Fibroblast of skin of right quadriceps (primary cell): ENCODE measurements at regions not wholly inside any gene's neighbourhood (a gene's known extent, or its start where the extent isn't known, plus 50 kb on each side); places are given as distances from the start of the nearest gene placed in this dataset.
A peak's percentile ranks its signal among the peaks of the same experiment; 100 is the strongest.

ENCODE experiments used
- DNase-seq: peaks from one replicate; pipeline ENCODE4 v3.0.0-alpha.2; 2013

DNA sequence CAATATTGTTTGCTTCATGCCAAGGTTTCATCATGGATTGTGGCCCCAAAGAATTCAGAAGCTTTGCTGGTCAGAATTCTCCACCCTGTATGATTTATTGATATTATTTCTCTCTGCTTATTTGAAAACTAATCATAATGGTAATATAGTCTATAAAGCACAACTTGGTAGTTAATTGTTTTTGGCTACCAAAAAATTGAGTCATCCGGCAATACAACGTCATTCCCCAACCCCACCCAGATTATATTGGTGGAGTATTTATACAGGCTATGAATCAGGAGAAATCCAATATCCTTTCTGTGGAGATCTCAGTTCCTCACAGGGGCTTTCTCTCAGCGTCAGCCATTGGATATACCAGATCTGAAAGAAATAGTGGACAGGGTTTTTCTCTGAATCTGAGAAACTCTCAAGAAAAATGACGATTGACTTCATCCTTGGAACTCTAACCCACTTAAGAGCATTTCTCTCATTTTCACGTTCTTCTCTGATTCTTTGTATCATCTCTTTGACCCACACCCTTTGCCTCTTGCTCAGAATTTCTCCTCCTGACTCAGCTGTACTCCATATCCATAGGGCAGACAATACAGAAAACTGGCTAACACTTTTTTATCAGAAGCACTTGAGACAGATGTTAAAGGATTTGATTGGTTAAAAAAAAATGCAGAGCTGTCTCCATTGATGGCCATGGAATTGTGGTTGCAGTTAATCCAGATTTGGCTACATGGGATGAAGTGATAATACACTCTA lies 1055.8 kb upstream of the CADM2 start:
- DNase-seq, result no peak

- no peak for DNase-seq
Measured at GRCh38 chr3:83913381-83913780, 1045.4 kb upstream of the CADM2 start.

DNA sequence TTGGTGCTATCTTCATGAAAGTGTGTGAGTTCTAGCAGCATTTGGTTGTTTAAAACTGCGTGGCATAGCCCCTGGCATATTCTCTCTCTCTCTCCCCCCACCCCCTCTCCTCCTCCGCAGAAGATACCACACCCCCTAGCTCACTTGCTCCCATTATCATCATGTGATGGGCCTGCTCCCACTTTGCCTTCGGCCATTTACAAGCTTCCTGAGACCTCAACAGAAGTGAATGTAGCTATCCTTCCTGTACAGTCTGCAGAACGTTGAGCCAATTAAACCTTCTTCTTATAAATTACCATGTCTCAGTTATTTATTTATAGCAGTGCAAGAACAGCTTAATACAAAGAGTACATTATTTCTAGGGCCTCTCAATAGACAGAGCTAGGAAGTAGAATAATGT lies 1032.5 kb upstream of the CADM2 start:
- no peak for DNase-seq

GRCh38 chr3:83928391-83928790 lies 1030.4 kb upstream of the CADM2 start:
- no peak for DNase-seq

DNA sequence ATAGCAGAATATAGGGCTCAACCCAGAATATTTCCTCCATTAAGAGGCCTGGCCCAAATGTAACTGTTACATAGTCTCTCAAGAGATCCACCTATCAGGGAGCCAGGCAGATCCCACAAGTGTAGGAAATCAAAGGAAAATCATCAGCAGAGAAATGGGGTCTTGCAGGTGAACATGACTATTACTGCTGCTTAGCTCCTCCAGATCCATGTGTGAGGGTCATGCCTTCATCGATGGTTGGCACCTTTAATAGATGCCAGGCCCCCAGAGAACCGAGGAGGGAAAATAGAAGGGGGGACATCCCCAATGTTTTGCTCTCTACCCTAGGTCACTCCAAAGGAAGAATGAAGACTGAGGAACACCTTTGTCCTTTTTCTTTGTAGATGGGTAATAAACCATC lies 1029.9 kb upstream of the CADM2 start:
- no peak for DNase-seq

GRCh38 chr3:83934192-83935021 lies 1024.4 kb upstream of the CADM2 start:
- DNase-seq, result no peak

DNA sequence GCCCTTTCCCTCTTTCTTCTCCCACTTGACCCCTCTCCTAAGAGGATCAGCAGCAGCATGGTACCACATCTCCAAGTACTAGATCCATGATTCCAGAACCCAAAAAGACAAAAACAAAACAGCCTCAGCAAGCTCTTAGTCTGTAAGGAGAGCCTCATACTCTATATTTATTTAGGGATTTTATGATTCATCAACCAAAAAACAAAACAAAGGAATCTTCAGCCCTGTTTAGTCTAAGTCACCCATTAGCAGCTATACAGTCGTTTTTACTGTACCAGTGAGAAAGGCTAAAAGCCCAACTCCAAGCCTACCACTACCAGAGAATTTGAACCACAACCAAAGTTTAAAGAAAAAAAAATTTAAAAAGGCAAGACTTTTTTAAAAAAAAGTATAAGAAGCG lies 1020.3 kb upstream of the CADM2 start:
- no peak for DNase-seq

DNA sequence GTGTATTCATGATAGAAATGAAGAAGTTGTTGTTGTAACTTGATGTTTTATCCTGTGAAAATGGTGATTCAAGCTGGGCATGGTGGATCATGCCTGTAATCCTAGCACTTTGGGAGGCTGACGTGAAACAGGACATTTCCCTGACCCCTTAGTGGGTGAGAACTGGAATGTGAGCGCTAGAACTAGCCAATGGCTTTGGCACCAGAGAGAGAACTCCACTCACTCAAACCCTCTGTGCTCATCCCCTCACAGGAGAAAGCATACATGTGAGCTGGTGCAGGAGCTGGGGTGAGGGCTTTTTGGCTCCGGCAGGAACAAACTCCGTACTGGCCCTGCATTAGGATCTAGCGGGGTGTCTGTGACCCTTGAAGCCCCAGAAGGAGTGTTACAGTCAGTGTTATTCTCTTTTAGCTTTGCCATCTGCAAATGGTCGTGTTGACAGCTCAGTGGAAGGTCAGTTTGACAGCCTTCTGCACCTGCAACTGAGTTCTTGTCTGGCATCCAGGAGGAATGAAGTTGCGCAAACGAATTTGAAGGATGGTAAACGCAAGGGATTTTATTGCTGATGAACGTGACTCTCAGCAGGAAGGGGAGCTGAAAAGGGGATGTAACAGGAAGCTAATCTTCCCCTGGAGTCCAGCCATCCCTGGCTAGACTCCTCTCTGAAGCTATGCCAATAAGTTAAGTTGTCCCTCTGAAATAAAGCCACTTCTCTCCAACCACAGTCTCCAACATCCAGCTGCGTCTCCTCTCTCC lies 1016.6 kb upstream of the CADM2 start:
- DNase-seq, result no peak

DNA sequence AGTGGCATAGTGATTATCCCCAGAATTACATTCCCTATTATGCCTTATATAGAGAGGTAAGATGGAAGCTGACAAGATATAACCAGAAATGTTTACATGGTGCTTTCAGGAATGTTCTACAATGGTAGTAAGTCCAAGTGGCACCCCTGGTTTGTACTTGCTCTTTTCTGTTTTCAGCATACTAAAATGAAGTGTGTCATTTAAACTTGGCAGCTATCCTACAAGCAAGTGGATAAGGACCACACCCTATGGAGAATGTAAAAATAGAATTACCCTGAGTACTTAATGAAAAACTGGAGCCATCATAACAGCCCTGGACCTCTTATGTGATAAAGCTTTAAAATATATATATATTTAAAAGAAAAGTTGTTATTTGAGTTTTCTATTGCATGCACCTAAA lies 1012.7 kb upstream of the CADM2 start:
- DNase-seq, result no peak

- no peak for DNase-seq
Measured at GRCh38 chr3:83946554-83946953, 1012.2 kb upstream of the CADM2 start.

DNA sequence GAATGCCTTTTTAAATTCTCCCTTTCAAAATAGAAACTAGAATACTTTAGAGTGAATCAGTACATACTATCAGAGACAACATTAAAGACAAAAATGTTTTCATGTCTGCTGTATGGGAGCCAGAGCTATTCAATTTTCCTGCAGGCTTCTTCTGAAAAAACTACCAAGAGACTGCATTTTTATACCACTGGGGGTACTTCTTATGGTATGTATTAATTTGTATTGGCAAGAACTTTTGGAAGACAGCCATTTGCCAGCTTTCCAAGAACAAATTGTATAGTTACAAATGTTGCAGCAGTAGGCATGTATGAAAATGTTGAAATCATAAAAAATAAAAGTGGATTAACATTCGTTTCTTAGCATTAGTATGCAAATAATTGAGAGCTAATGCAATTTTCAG lies 1010.0 kb upstream of the CADM2 start:
- DNase-seq, result no peak

- no peak for DNase-seq
Measured at GRCh38 chr3:83953417-83954089, 1005.2 kb upstream of the CADM2 start.

- no peak for DNase-seq
Measured at GRCh38 chr3:83956431-83956830, 1002.4 kb upstream of the CADM2 start.

DNA sequence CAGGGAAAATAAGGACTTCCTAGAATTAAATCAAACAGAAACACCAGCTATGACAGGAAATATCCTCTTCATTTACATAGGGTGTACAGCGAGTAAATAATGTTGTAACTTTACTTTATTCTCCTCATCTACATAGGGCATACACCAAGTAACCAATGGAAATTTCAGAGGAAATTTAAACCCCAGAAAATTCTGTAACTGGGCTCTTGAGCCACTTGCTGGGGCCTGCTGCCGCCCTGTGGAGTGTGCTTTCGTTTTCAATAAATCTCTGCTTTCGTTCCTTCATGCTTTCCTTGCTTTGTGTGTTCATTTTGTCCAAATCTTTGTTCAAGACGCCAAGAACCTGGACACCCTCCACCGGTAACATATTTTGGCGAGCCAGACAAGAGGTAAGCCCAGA lies 990.4 kb upstream of the CADM2 start:
- DNase-seq, result no peak

DNA sequence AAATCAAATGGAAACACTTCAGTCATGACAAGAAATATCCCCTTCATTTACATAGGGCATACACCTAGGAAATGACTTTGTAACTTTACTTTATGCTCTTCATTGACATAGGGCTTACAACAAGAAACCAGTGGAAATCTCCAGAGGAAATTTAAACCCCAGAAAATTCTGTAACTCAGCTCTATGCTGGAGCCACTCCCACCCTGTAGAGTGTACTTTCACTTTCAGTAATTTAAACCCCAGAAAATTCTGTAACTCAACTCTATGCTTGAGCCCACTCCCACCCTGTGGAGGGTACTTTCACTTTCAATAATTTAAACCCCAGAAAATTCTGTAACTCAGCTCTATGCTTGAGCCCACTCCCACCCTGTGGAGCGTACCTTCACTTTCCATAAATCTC lies 987.1 kb upstream of the CADM2 start:
- DNase-seq, result no peak

GRCh38 chr3:84008623-84009022 lies 950.2 kb upstream of the CADM2 start:
- DNase-seq, result no peak

DNA sequence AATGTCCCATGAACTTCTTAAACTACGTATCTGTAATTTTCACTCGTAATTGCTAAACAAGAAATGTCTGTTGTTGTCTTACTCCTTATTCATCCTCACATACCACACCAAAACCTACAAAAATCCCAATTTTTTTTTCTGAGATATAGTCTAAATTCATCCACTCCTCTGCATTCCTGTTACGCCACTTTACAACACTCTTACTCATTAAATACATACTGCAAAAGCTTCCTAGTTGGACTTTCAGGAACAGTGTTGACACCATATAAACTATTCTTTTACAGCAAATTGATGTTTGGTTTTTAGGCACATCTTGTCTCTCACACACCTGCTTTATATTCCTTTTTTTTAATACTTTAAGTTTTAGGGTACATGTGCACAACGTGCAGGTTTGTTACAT lies 934.9 kb upstream of the CADM2 start:
- no peak for DNase-seq

- DNase-seq, result peak; percentile 18
Measured at GRCh38 chr3:84039099-84039498, 919.7 kb upstream of the CADM2 start.

DNA sequence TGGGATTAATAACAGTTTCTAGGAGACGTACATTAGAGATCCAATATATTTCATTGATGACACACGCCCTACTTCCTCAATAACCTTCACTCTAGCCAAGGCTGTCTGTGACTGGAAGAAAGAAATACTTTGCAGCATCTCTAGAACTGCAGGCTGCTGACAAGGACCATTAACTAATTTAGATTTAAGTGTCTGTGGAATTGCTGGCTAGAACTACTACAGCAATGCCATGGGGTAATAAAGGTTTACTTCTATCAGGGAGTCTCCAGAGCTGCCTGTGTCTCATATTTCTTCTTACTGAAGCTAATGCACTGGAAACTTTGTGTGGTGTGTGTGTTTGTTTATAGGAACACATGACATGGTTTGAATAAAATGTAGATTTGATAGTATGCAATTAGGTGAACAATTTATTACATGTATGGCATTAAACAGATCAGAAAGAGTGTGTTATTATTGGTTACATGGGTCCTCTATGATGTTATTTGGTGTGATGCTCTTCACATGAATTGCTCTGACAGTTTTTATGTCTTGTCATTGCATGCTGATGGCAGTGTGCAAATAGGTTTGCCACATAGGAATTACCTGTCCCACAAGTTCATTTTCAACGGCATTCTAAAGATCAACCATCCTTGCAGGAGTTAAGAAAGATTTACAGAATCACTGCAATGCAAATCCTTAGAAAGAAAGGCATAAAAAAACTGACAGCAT lies 916.2 kb upstream of the CADM2 start:
- no peak for DNase-seq

DNA sequence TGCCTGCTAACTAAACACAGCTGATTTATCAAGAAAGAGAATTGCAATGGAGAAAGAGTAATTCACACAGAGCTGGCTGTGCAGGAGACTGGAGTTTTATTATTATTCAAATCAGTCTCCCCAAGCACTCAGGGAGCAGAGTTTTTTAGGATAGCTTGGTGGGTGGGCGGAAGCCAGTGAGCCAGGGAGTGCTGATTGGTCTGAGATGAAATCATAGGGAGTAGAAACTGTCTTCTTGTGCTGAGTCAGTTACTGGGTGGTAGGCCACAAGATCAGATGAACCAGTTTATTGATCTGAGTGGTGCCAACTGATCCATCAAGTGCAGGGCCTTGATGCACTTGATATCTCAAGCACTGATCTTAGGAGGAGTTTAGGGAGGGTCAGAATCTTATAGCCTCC lies 891.9 kb upstream of the CADM2 start:
- DNase-seq, result no peak

DNA sequence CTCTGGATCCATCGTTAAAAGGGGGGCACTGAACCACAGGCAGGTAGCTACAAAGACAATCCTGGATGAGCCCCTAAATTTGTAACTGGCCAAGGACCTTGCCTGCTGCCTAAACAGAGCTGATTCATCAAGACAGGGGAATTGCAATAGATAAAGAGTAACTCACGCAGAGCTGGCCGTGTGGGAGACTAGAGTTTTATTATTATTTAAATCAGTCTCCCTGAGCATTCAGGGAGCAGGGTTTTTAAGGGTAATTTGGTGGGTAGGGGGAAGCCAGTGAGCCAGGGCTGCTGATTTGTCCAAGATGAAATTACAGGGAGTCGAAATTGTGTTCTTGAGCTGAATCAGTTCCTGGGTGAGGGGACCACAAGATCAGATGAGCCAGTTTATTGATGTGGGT lies 885.1 kb upstream of the CADM2 start:
- DNase-seq, result no peak

DNA sequence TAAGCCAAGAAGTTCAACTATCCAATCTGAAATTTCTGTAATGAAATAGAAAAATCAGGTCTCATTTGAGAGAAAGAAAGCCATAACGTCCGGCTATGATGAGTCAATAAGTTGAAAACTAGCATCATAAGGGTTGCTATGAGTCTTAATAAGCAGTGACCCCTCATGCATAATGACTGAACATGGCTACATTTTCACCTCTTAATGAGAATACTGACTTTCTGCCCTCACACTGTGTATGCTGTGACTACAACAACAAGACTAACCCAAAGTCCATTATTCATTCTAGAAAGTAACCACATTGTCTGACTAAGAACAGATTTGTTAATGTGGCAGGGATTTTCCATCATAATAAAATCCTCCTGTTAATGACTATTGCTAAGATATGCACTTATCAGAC lies 884.0 kb upstream of the CADM2 start:
- no peak for DNase-seq

DNA sequence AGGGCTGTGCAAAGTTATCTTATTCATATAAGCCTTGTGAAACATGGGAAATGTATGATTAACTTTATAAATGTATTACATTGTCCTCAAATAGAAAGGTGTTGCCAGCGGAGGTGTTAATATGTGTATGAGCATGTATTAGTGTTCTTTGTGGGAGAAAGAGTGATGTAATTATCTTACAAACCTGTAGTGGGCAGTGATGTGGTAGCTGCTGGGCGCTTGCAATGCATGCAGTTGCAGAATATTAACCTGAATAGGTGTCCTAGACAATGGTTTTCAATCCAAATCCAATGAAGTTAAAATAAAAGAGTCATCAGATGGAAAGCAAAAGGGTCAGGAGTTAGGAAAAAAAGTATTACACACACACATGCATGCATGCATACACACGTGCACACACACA lies 881.3 kb upstream of the CADM2 start:
- DNase-seq, result no peak
